Mesodermal cell (in vitro differentiated cells): ENCODE measurements at regions not wholly inside any gene's neighbourhood (a gene's known extent, or its start where the extent isn't known, plus 50 kb on each side); places are given as distances from the start of the nearest gene placed in this dataset.

Experiments
- H3K27ac ChIP-seq: 2 replicates; pipeline ENCODE4 v1.7.0; 2013; ENCODE audit warnings: mild to moderate bottlenecking, low read depth, low read length, moderate library complexity; ENCODE audit not compliant: severe bottlenecking
- H3K36me3 ChIP-seq: 2 replicates; pipeline ENCODE4 v1.7.1; 2013; ENCODE audit warnings: mild to moderate bottlenecking, low read length, moderate library complexity; ENCODE audit not compliant: control insufficient read depth, insufficient read depth
- H3K4me1 ChIP-seq: one replicate; pipeline ENCODE4 v1.7.1; 2013; ENCODE audit warnings: mild to moderate bottlenecking, low read length; ENCODE audit not compliant: insufficient read depth, control insufficient read depth, poor library complexity, severe bottlenecking
- H3K4me3 ChIP-seq: 2 replicates; pipeline ENCODE4 v1.7.0; 2013; ENCODE audit warnings: low read length, control low read depth, mild to moderate bottlenecking; ENCODE audit not compliant: insufficient read depth, poor library complexity, severe bottlenecking; ENCODE audit errors: extremely low read depth
- H3K9me3 ChIP-seq: 2 replicates; pipeline ENCODE4 v1.7.1; 2013; ENCODE audit warnings: mild to moderate bottlenecking, low read length, moderate library complexity; ENCODE audit not compliant: control insufficient read depth
- WGBS, 2 experiments: methylation state at CpG; one replicate each; pipeline ENCODE4 v1.1.5; 2013; ENCODE audit warnings: missing lambda C conversion rate in 2 of 2; ENCODE audit not compliant: insufficient coverage in 2 of 2; 5-methylcytosine and 5-hydroxymethylcytosine counted together

DNA sequence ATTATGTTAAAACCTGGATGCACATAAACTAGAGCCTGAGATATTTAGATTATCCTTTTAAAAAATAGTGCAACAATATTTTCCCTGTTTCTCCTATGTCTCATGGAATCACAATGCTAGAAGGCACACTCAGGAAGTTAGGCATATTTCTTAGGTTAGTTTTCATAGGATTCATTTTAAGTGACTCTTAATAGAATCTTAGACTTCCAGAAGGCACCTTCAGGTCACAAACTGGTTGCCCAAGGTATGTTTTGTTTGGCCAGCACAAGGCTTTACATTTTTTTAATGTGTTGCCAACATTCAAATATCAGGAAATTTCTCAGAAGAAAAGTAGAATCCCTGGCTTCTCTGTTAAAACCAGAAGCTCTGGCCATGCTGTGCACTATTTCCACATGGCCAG, 129.3 kb downstream of the LNPK start:
- H3K4me1 ChIP-seq = no peaks in the 10 kb centered on the region

DNA sequence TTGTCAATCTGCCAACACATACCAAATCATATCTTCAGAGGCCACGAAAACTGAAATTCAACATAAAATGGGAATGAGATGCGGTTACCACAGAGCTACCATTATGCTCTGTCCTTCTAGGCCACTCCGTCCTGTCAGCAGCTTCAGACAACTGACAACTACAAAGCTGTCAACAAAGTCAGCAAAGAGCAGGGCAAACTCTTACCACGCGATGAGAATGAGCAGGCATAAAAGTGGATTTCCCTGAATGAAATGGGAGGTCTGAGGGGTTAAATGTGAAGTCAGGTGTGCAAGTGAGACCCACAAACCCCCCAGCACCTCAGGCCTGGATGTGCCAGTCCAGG, 130.1 kb downstream of the LNPK start:
- H3K4me1 ChIP-seq = no peaks in the 10 kb centered on the region
- 94 to 100% methylated on average over 2 of the region's 5 CpGs for WGBS, 2 experiments
- H3K4me3 ChIP-seq = no peak overlapping the region
- no peak overlapping the region for H3K27ac ChIP-seq
- no peaks in the 10 kb centered on the region for H3K36me3 ChIP-seq
- no peaks in the 10 kb centered on the region for H3K9me3 ChIP-seq

More for the DNA sequence above, 129.3 kb downstream of the LNPK start:
- no peak overlapping the region for H3K27ac ChIP-seq
- H3K9me3 ChIP-seq = no peaks in the 10 kb centered on the region
- H3K4me3 ChIP-seq = no peak overlapping the region
- H3K36me3 ChIP-seq = no peaks in the 10 kb centered on the region

DNA sequence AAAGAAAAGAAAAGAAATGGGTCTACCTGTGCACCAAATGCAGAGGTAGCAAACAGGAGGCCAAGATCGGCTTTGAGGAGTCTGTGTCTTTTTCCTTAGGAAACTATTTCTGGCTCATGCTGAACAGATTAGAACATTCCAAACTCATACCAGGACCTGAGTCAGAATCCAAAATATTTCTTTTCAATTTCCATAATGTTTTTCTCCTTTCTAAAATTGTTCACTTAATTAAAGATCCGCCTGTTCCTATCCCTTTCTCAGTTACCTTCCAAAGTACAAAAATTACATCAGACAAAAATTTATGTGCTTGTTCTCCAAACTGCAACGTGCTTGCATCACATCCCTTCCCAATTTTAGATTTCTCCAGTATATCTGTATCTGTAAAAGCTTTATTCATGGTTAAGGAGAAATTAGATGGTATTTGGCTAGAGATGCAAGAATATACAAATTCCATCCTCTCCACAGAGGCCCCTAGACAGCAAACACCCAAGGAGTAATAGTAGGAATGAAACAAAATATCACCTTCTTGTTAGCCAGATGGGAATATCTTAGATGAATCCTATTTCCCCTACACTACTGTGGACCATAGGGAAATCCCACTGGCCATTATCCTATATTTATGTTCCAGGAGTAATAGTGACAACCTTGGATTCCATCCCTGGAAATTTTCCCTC, 130.6 kb downstream of the LNPK start:
- 91 to 100% methylated on average over 1 to 2 of the region's 3 CpGs for WGBS, 2 experiments
- no peak overlapping the region for H3K27ac ChIP-seq
- H3K4me3 ChIP-seq = no peak overlapping the region
- H3K36me3 ChIP-seq = no peaks in the 10 kb centered on the region
- H3K4me1 ChIP-seq = no peaks in the 10 kb centered on the region
- no peaks in the 10 kb centered on the region for H3K9me3 ChIP-seq

- 100% methylated on average over 1 to 2 of the region's 4 CpGs for WGBS, 2 experiments
- no peak overlapping the region for H3K27ac ChIP-seq
- H3K4me3 ChIP-seq = no peak overlapping the region
- no peaks in the 10 kb centered on the region for H3K36me3 ChIP-seq
- no peaks in the 10 kb centered on the region for H3K9me3 ChIP-seq
- H3K4me1 ChIP-seq = no peaks in the 10 kb centered on the region
Observed at GRCh38 chr2:175865716-175866115, 136.4 kb downstream of the LNPK start.

DNA sequence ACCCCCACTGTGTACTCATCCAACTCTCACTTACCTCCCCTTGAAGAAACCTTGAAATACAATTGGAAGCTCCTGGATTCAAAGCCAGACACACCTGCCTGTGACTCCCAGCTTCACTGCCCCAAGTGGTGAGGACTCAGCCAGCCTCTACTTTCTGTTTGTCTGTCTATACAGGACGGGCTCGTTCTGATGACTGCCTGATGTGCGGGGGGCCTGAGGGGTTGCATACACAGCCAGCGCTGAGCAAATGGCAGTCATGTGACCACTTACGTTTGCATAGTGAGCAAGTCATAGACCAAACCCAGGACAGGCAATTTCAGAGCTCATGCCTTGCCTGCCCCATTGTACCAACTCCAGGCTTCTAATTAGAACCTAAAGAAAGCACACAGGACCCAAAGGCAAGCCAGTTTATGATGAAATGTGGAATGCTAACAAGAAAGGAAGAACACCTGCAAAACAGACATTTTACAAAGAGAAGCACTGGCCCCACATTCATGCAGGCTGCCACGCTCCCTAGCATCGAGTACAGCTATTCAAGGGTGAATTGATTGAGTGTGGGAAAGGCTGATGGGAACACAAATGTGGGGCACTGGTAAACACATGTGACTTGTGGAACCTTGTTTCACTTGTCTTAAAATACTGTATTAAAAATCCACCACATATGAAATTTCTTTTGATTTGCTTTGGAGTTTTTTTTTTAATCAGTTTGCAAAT, 137.8 kb downstream of the LNPK start:
- 59 to 70% methylated on average over 5 of the region's 7 CpGs for WGBS, 2 experiments
- Histone ChIP-seq H3K36me3 (no peaks in the 10 kb centered on the region), H3K9me3 (no peaks in the 10 kb centered on the region), H3K4me3 (no peak overlapping the region), H3K27ac (no peak overlapping the region), H3K4me1 (no peaks in the 10 kb centered on the region)

GRCh38 chr2:175861958-175862357, 140.1 kb downstream of the LNPK start:
- no peak overlapping the region for H3K4me3 ChIP-seq
- no peaks in the 10 kb centered on the region for H3K36me3 ChIP-seq
- 43 to 91% methylated on average over 1 to 2 of the region's 2 CpGs for WGBS, 2 experiments
- H3K4me1 ChIP-seq = no peaks in the 10 kb centered on the region
- H3K27ac ChIP-seq = no peak overlapping the region
- no peaks in the 10 kb centered on the region for H3K9me3 ChIP-seq

GRCh38 chr2:175855794-175856453, 146.1 kb downstream of the LNPK start:
- Histone ChIP-seq H3K27ac (peak overlapping the region; percentile 55), H3K36me3 (no peaks in the 10 kb centered on the region), H3K4me1 (peaks cover 18% of the 10 kb centered on the region), H3K4me3 (no peak overlapping the region), H3K9me3 (no peaks in the 10 kb centered on the region)
- WGBS, 2 experiments = 83 to 88% methylated on average over 2 to 3 of the region's 4 CpGs

- Histone ChIP-seq H3K9me3 (no peaks in the 10 kb centered on the region), H3K4me1 (peaks cover 18% of the 10 kb centered on the region), H3K36me3 (no peaks in the 10 kb centered on the region), H3K27ac (peak overlapping the region; percentile 55), H3K4me3 (no peak overlapping the region)
- WGBS, 2 experiments = no CpG with 5 or more reads among the region's 4 CpGs
Observed at GRCh38 chr2:175855236-175855635, 146.8 kb downstream of the LNPK start.

DNA sequence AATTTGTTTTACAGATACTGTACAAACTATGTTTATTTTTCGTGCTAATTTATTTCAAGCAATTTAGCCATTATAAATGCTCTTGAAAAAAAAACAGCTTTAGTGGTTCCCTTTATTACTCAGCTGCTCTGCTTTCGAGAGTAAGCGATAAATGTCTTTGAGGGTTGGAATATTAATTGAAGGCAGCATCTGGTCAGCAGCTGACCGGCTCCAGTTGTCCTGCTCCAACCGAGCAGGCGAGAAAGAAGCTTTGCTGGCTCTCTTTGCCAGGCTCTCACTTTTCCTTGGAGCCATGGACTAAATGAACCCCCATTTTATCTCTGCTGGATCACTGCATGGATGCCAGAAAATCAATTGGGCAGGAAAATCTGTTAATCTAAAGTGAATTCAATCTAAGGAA, 147.4 kb downstream of the LNPK start:
- WGBS, 2 experiments = 80 to 84% methylated on average over 3 of the region's 6 CpGs
- no peaks in the 10 kb centered on the region for H3K9me3 ChIP-seq
- H3K4me1 ChIP-seq = peaks cover 18% of the 10 kb centered on the region
- peak overlapping the region; percentile 19 for H3K27ac ChIP-seq
- H3K4me3 ChIP-seq = no peak overlapping the region
- no peaks in the 10 kb centered on the region for H3K36me3 ChIP-seq

- Histone ChIP-seq H3K9me3 (no peaks in the 10 kb centered on the region), H3K36me3 (no peaks in the 10 kb centered on the region), H3K27ac (peak overlapping the region; percentile 19), H3K4me3 (no peak overlapping the region), H3K4me1 (peaks cover 18% of the 10 kb centered on the region)
- WGBS, 2 experiments = 86 to 100% methylated on average over 1 to 2 of the region's 3 CpGs
Observed at GRCh38 chr2:175854129-175854528, 147.9 kb downstream of the LNPK start.

- H3K36me3 ChIP-seq = no peaks in the 10 kb centered on the region
- no peak overlapping the region for H3K4me3 ChIP-seq
- no peak overlapping the region for H3K27ac ChIP-seq
- no peaks in the 10 kb centered on the region for H3K9me3 ChIP-seq
- WGBS, 2 experiments = 95 to 100% methylated on average over 4 of the region's 5 CpGs
- H3K4me1 ChIP-seq = peaks cover 18% of the 10 kb centered on the region
Observed at GRCh38 chr2:175853616-175853890, 148.5 kb downstream of the LNPK start.
